GM12878 (cell line): ENCODE measurements at regions not wholly inside any gene's neighbourhood (a gene's known extent, or its start where the extent isn't known, plus 50 kb on each side); places are given as distances from the start of the nearest gene placed in this dataset.

Source experiments
- ATAC-seq: fragments of 200-7000 bp; cut with Tn5 transposase; 3 replicates; pipeline ENCODE4 v1.9.1; 2020; ENCODE audit warnings: mild to moderate bottlenecking, moderate library complexity
- BruUV-seq: library from RNA; stranded (reverse); fragments of 400-500 nt; replicated peaks from 2 replicates; lab custom pipeline; 2021; lab: Mats Ljungman, UMichigan
- CTCF ChIA-PET: fragments of 300-600 bp; sonication (Branson Sonifier 250); formaldehyde crosslinking; extraction: SDS; loops from one replicate; lab custom pipeline; 2021; ENCODE audit warnings: inconsistent platforms; lab: Yijun Ruan, JAX
- POLR2A ChIA-PET: fragments of 350-600 bp; formaldehyde crosslinking; extraction: SDS; loops from one replicate; lab custom pipeline; 2021; ENCODE audit warnings: inconsistent platforms; lab: Charles Lee
- RAD21 ChIA-PET: fragments of 300-600 bp; sonication (Branson Sonifier 250); formaldehyde crosslinking; loops from one replicate; lab custom pipeline; 2023; ENCODE audit warnings: antibody characterized with exemption; ENCODE audit not compliant: unreplicated experiment; lab: Charles Lee
- SMC1A ChIA-PET: fragments of 300-600 bp; sonication (Branson Sonifier 250); formaldehyde crosslinking; loops from one replicate; lab custom pipeline; 2023; ENCODE audit not compliant: unreplicated experiment, uncharacterized antibody; lab: Charles Lee
- DNase-seq: peaks from one replicate; pipeline ENCODE4 v3.0.0-alpha.2; 2011; ENCODE audit warnings: low read depth, low spot score
- FAIRE-seq: peaks from 3 replicates; lab custom pipeline; 2011; peaks lifted over from hg19 to GRCh38; lab: Jason Lieb, UNC
- H2AFZ ChIP-seq: 2 replicates; pipeline ENCODE4 v1.6.0; 2011; ENCODE audit warnings: low read depth, low read length, control low read depth; ENCODE audit not compliant: control insufficient read depth
- H3K27ac ChIP-seq: 2 replicates; pipeline ENCODE4 v1.5.1; 2011; ENCODE audit warnings: control low read depth; ENCODE audit not compliant: control insufficient read depth, insufficient read depth
- H3K27me3 ChIP-seq, 2 experiments: replicated peaks in 1 of 2; 2 replicates each; pipeline versions ENCODE4 v1.6.0 to v1.6.1; 2011; ENCODE audit warnings: low read length in 1 of 2; ENCODE audit not compliant: control insufficient read depth in 2 of 2, insufficient read depth in 2 of 2
- H3K36me3 ChIP-seq, 2 experiments: 2 replicates each; pipeline ENCODE4 v1.5.1; 2011; ENCODE audit warnings: low read length in 1 of 2; ENCODE audit not compliant: control insufficient read depth in 2 of 2, insufficient read depth in 2 of 2
- H3K4me1 ChIP-seq: 2 replicates; pipeline ENCODE4 v1.6.1; 2011; ENCODE audit warnings: mild to moderate bottlenecking, low read length, moderate library complexity, mixed read lengths; ENCODE audit not compliant: control insufficient read depth, insufficient read depth
- H3K4me2 ChIP-seq: 2 replicates; pipeline ENCODE4 v1.6.0; 2011; ENCODE audit warnings: control low read depth; ENCODE audit not compliant: control insufficient read depth, insufficient read depth
- H3K4me3 ChIP-seq: fragments of 200-600 bp; sonication (generic); 2 replicates; pipeline ENCODE4 v1.5.1; 2016
- H3K79me2 ChIP-seq: 2 replicates; pipeline ENCODE4 v1.6.0; 2011; ENCODE audit warnings: low read length; ENCODE audit not compliant: control insufficient read depth, insufficient read depth
- H3K9ac ChIP-seq: 2 replicates; pipeline ENCODE4 v1.8.0; 2011; ENCODE audit warnings: low read length, control low read depth, mixed read lengths; ENCODE audit not compliant: control insufficient read depth, insufficient read depth
- H3K9me3 ChIP-seq: replicated peaks from 3 replicates; pipeline ENCODE4 v1.5.1; 2011; ENCODE audit warnings: mild to moderate bottlenecking, low read length; ENCODE audit not compliant: control insufficient read depth, insufficient read depth
- H4K20me1 ChIP-seq: 2 replicates; pipeline ENCODE4 v1.6.0; 2011; ENCODE audit not compliant: control insufficient read depth, insufficient read depth
- E4F1 ChIP-seq: fragments of 450-650 bp; IDR thresholded peaks from 2 replicates; pipeline ENCODE4 v1.6.1; 2018; ENCODE audit warnings: borderline replicate concordance, mild to moderate bottlenecking; ENCODE audit not compliant: partially characterized antibody
- FOXK2 ChIP-seq: fragments of 450-650 bp; IDR thresholded peaks from 2 replicates; pipeline ENCODE4 v1.6.1; 2017; ENCODE audit warnings: mild to moderate bottlenecking, moderate library complexity
- IRF5 ChIP-seq: fragments of 450-650 bp; IDR thresholded peaks from 2 replicates; pipeline ENCODE4 v1.6.1; 2017; ENCODE audit warnings: borderline replicate concordance
- MEF2B ChIP-seq: fragments of 450-650 bp; IDR thresholded peaks from 2 replicates; pipeline ENCODE4 v1.6.1; 2018; ENCODE audit warnings: mild to moderate bottlenecking, moderate library complexity; ENCODE audit not compliant: partially characterized antibody, poor library complexity, severe bottlenecking
- PRDM15 ChIP-seq: fragments of 450-650 bp; formaldehyde crosslinking; IDR thresholded peaks from 2 replicates; pipeline ENCODE4 v1.4.0; 2020; ENCODE audit warnings: mild to moderate bottlenecking, moderate library complexity
- WGBS: methylation state at CpG from one replicate; pipeline ENCODE4 v1.1.6; 2016; ENCODE audit warnings: low lambda C conversion rate; ENCODE audit not compliant: insufficient replicate concordance, insufficient coverage; ENCODE audit errors: missing lambda C conversion rate; 5-methylcytosine and 5-hydroxymethylcytosine counted together
- in situ Hi-C: fragments of 300-500 bp; cut with MboI; formaldehyde crosslinking; loops from 9 replicates; pipeline ENCODE4 v1.14.3; 2018; ENCODE audit warnings: mixed read lengths
- intact Hi-C: fragments of 100-400 bp; cut with micrococcal nuclease; formaldehyde crosslinking; loops from one replicate; pipeline ENCODE4 v1.14.2; 2022; ENCODE audit not compliant: unreplicated experiment
- TF ChIP-seq, protein P1 (sequence below): fragments of 450-650 bp; IDR thresholded peaks from 2 replicates; pipeline ENCODE4 v1.6.1; 2017; ENCODE audit warnings: low read depth, mild to moderate bottlenecking, moderate library complexity

DNA sequence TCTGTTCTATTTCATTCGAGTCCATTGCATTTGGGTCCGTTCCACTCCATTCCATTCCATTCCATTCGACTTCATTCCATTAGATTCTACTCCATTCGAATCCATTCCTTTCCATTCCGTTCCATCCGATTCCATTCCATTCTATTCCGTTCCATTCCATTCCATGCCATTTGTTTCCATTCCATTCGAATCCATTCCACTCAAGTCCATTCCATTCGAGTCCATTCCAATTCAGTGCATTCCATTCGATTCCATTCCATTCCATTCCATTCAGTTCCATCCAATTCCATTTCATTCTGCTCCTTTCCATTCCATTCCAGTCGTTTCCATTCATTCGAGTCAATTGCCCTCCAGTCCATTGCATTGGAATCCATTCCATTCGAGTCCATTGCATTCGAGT lies 2603.7 kb upstream of the TPTE start:
- Histone ChIP-seq H3K79me2 (no peaks in the 10 kb centered on the region), H3K36me3 (no peaks in the 10 kb centered on the region), H3K9ac (no peak overlapping the region), H3K27me3 (no peaks in the 10 kb centered on the region), H3K4me3 (no peak overlapping the region), H3K4me1 (no peaks in the 10 kb centered on the region), H3K9me3 (peaks cover 2% of the 10 kb centered on the region; the same call in 2 of the 3 replicates), H2AFZ (no peak overlapping the region), H4K20me1 (no peaks in the 10 kb centered on the region), H3K4me2 (no peak overlapping the region), H3K27ac (no peak overlapping the region)
- TF ChIP-seq IRF5: 0 out of 2 replicates have a peak, but pooled peaks have one; percentile 9
- TF ChIP-seq E4F1: peak; percentile 13
- no peak for TF ChIP-seq PRDM15
- no peak for TF ChIP-seq MEF2B
- TF ChIP-seq, protein P1, sequence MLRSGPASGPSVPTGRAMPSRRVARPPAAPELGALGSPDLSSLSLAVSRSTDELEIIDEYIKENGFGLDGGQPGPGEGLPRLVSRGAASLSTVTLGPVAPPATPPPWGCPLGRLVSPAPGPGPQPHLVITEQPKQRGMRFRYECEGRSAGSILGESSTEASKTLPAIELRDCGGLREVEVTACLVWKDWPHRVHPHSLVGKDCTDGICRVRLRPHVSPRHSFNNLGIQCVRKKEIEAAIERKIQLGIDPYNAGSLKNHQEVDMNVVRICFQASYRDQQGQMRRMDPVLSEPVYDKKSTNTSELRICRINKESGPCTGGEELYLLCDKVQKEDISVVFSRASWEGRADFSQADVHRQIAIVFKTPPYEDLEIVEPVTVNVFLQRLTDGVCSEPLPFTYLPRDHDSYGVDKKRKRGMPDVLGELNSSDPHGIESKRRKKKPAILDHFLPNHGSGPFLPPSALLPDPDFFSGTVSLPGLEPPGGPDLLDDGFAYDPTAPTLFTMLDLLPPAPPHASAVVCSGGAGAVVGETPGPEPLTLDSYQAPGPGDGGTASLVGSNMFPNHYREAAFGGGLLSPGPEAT: no peak
- peak; percentile 28; the same call in 1 of the 2 replicates for TF ChIP-seq FOXK2
- DNase-seq (no peak), FAIRE-seq (no peak), ATAC-seq (no peak)
- BruUV-seq: no TSS peak
- intact Hi-C loops: no loop called here
- CTCF ChIA-PET: no interaction called here
- SMC1A ChIA-PET: no interaction called here
- in situ Hi-C loops: no loop called here
- WGBS: 33% methylated on average over 14 of the region's 14 CpGs
- POLR2A ChIA-PET: no interaction called here
- RAD21 ChIA-PET: no interaction called here
